H9 (cell line): ENCODE measurements at regions not wholly inside any gene's neighbourhood (a gene's known extent, or its start where the extent isn't known, plus 50 kb on each side); places are given as distances from the start of the nearest gene placed in this dataset.

Source experiments
- DNase-seq: peaks from one replicate; pipeline ENCODE4 v3.0.0-alpha.2; 2017
- H2AFZ ChIP-seq: one replicate; pipeline ENCODE4 v1.6.1; 2013; ENCODE audit warnings: mild to moderate bottlenecking, low read length, control low read depth, moderate library complexity
- H2AK5ac ChIP-seq: 2 replicates; pipeline ENCODE4 v1.6.1; 2013; ENCODE audit warnings: low read length, control low read depth, mixed read lengths; ENCODE audit not compliant: insufficient read length
- H2BK120ac ChIP-seq: one replicate; pipeline ENCODE4 v1.6.1; 2013; ENCODE audit warnings: low read depth, mild to moderate bottlenecking, low read length, control low read depth, inconsistent platforms; ENCODE audit not compliant: poor library complexity, severe bottlenecking
- H2BK12ac ChIP-seq: 2 replicates; pipeline ENCODE4 v1.6.1; 2013; ENCODE audit warnings: low read length, control low read depth, mixed read lengths, low read depth; ENCODE audit not compliant: insufficient read length
- H2BK15ac ChIP-seq: 2 replicates; pipeline ENCODE4 v1.6.1; 2013; ENCODE audit warnings: low read depth, low read length, control low read depth
- H2BK20ac ChIP-seq: one replicate; pipeline ENCODE4 v1.6.1; 2013; ENCODE audit warnings: low read depth, mild to moderate bottlenecking, low read length, control low read depth, inconsistent platforms; ENCODE audit not compliant: poor library complexity, severe bottlenecking
- H2BK5ac ChIP-seq: 2 replicates; pipeline ENCODE4 v1.6.1; 2013; ENCODE audit warnings: low read length, control low read depth, mixed read lengths; ENCODE audit not compliant: insufficient read length
- H3K14ac ChIP-seq: 2 replicates; pipeline ENCODE4 v1.6.1; 2013; ENCODE audit warnings: low read length, control low read depth; ENCODE audit not compliant: insufficient read depth
- H3K18ac ChIP-seq: 2 replicates; pipeline ENCODE4 v1.6.1; 2013; ENCODE audit warnings: low read depth, mild to moderate bottlenecking, mixed read lengths, low read length, control low read depth; ENCODE audit not compliant: insufficient read length
- H3K23ac ChIP-seq: 2 replicates; pipeline ENCODE4 v1.6.1; 2013; ENCODE audit warnings: low read length, control low read depth, mixed read lengths, low read depth; ENCODE audit not compliant: insufficient read length
- H3K23me2 ChIP-seq: 2 replicates; pipeline ENCODE4 v1.6.1; 2013; ENCODE audit warnings: low read depth, mild to moderate bottlenecking, mixed read lengths, low read length, control low read depth; ENCODE audit not compliant: insufficient read length, poor library complexity, severe bottlenecking
- H3K27ac ChIP-seq: 2 replicates; pipeline ENCODE4 v1.5.1; 2013; ENCODE audit warnings: low read length, control low read depth, mixed read lengths, low read depth; ENCODE audit not compliant: insufficient read length
- H3K27me3 ChIP-seq: 2 replicates; pipeline ENCODE4 v1.6.1; 2013; ENCODE audit warnings: low read length, control low read depth, inconsistent platforms; ENCODE audit not compliant: insufficient read depth
- H3K4ac ChIP-seq: 2 replicates; pipeline ENCODE4 v1.6.1; 2013; ENCODE audit warnings: low read depth, mild to moderate bottlenecking, control low read depth, inconsistent platforms, low read length, moderate library complexity
- H3K4me1 ChIP-seq: 2 replicates; pipeline ENCODE4 v1.6.1; 2013; ENCODE audit warnings: low read length, control low read depth, inconsistent platforms; ENCODE audit not compliant: insufficient read depth
- H3K4me2 ChIP-seq: 2 replicates; pipeline ENCODE4 v1.6.1; 2013; ENCODE audit warnings: low read length, control low read depth, mixed read lengths; ENCODE audit not compliant: insufficient read length, insufficient read depth
- H3K56ac ChIP-seq: 2 replicates; pipeline ENCODE4 v1.6.1; 2013; ENCODE audit warnings: low read depth, mild to moderate bottlenecking, mixed read lengths, low read length, control low read depth; ENCODE audit not compliant: insufficient read length
- H3K79me1 ChIP-seq: 2 replicates; pipeline ENCODE4 v1.6.1; 2013; ENCODE audit warnings: low read depth, mild to moderate bottlenecking, moderate library complexity, low read length, control low read depth, inconsistent platforms; ENCODE audit not compliant: insufficient read depth, poor library complexity, severe bottlenecking
- H3K79me2 ChIP-seq: 2 replicates; pipeline ENCODE4 v1.6.1; 2013; ENCODE audit warnings: low read length, control low read depth, inconsistent platforms; ENCODE audit not compliant: insufficient read depth
- H3K9ac ChIP-seq: 2 replicates; pipeline ENCODE4 v1.6.1; 2013; ENCODE audit warnings: low read length, control low read depth, mixed read lengths; ENCODE audit not compliant: insufficient read length; ENCODE audit errors: extremely low read depth
- H3K9me3 ChIP-seq: one replicate; pipeline ENCODE4 v1.6.1; 2013; ENCODE audit warnings: low read depth, low read length, inconsistent platforms; ENCODE audit not compliant: control insufficient read depth
- H3T11ph ChIP-seq: one replicate; pipeline ENCODE4 v1.6.1; 2013; ENCODE audit warnings: mild to moderate bottlenecking, low read length, control low read depth, inconsistent platforms
- H4K20me1 ChIP-seq: one replicate; pipeline ENCODE4 v1.6.1; 2013; ENCODE audit not compliant: control insufficient read depth, insufficient read length, insufficient read depth
- H4K5ac ChIP-seq: 2 replicates; pipeline ENCODE4 v1.6.1; 2013; ENCODE audit warnings: low read depth, mild to moderate bottlenecking, mixed read lengths, low read length, control low read depth; ENCODE audit not compliant: insufficient read length
- H4K8ac ChIP-seq: replicated peaks from 2 replicates; pipeline ENCODE4 v1.6.1; 2013; ENCODE audit warnings: low read length, control low read depth, mixed read lengths, low read depth; ENCODE audit not compliant: insufficient read length
- H4K91ac ChIP-seq: 2 replicates; pipeline ENCODE4 v1.6.1; 2013; ENCODE audit warnings: low read depth, mild to moderate bottlenecking, moderate library complexity, mixed read lengths, low read length, control low read depth; ENCODE audit not compliant: insufficient read length
- H3K27ac Mint-ChIP-seq, 3 experiments: 2 replicates in 2 of 3; 3 replicates in 1 of 3; pipeline ENCODE4 v1.8.0; 2020 to 2021; ENCODE audit warnings: mixed read lengths in 3 of 3, mild to moderate bottlenecking in 1 of 3, moderate library complexity in 1 of 3
- H3K27me3 Mint-ChIP-seq: 2 replicates; pipeline ENCODE4 v1.8.0; 2021; ENCODE audit warnings: low read depth, mild to moderate bottlenecking, moderate library complexity, mixed read lengths
- H3K36me3 Mint-ChIP-seq, 3 experiments: 2 replicates in 2 of 3; 3 replicates in 1 of 3; pipeline ENCODE4 v1.8.0; 2020 to 2021; ENCODE audit warnings: low read depth in 3 of 3, mixed read lengths in 3 of 3; ENCODE audit not compliant: insufficient read depth in 1 of 3
- H3K4me1 Mint-ChIP-seq, 2 experiments: 2 replicates each; pipeline ENCODE4 v1.8.0; 2020; ENCODE audit warnings: mixed read lengths in 2 of 2
- H3K4me3 Mint-ChIP-seq, 2 experiments: 2 replicates in 1 of 2; 3 replicates in 1 of 2; pipeline ENCODE4 v1.8.0; 2020 to 2021; ENCODE audit warnings: mild to moderate bottlenecking in 2 of 2, mixed read lengths in 2 of 2, moderate library complexity in 1 of 2
- H3K9me3 Mint-ChIP-seq, 2 experiments: 2 replicates in 1 of 2; 3 replicates in 1 of 2; pipeline ENCODE4 v1.8.0; 2020; ENCODE audit warnings: mild to moderate bottlenecking in 2 of 2, mixed read lengths in 2 of 2, moderate library complexity in 1 of 2
- WGBS: extraction: QIAGEN DNeasy Blood & Tissue Kit; methylation state at CpG from one replicate; pipeline ENCODE4 v1.1.7; 2013; ENCODE audit warnings: missing lambda C conversion rate, low lambda C conversion rate, mixed read lengths; ENCODE audit not compliant: insufficient read length; ENCODE audit errors: extremely low coverage; 5-methylcytosine and 5-hydroxymethylcytosine counted together
- TF ChIP-seq, protein P1 (sequence below): fragments of 200-600 bp; sonication (generic); conservative IDR thresholded peaks from 3 replicates; pipeline ENCODE4 v1.8.0; 2021; ENCODE audit warnings: antibody characterized with exemption, mild to moderate bottlenecking

- TF ChIP-seq, protein P1, sequence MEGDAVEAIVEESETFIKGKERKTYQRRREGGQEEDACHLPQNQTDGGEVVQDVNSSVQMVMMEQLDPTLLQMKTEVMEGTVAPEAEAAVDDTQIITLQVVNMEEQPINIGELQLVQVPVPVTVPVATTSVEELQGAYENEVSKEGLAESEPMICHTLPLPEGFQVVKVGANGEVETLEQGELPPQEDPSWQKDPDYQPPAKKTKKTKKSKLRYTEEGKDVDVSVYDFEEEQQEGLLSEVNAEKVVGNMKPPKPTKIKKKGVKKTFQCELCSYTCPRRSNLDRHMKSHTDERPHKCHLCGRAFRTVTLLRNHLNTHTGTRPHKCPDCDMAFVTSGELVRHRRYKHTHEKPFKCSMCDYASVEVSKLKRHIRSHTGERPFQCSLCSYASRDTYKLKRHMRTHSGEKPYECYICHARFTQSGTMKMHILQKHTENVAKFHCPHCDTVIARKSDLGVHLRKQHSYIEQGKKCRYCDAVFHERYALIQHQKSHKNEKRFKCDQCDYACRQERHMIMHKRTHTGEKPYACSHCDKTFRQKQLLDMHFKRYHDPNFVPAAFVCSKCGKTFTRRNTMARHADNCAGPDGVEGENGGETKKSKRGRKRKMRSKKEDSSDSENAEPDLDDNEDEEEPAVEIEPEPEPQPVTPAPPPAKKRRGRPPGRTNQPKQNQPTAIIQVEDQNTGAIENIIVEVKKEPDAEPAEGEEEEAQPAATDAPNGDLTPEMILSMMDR: no peak
- no peak overlapping the region for H2BK12ac ChIP-seq
- no peak overlapping the region for H3K56ac ChIP-seq
- no peak overlapping the region for H4K91ac ChIP-seq
- H3K4me1 ChIP-seq: 0 out of 2 replicates have a peak, but pooled peaks cover under 1% of the 10 kb centered on the region
- H3K4me2 ChIP-seq: no peak overlapping the region
- Mint-ChIP-seq H3K4me1 (peaks cover 3 to 5% of the 10 kb centered on the region in 2 experiments), H3K27me3 (peaks cover 1% of the 10 kb centered on the region), H3K4me3 (no peak overlapping the region), H3K27ac (no peak overlapping the region), H3K9me3 (no peaks in the 10 kb centered on the region), H3K36me3 (no peaks in the 10 kb centered on the region; a peak in 1 of 7 replicates)
- H2AFZ ChIP-seq: no peak overlapping the region
- no peak overlapping the region for H2BK20ac ChIP-seq
- H3K23me2 ChIP-seq: no peaks in the 10 kb centered on the region
- no peak overlapping the region for H4K8ac ChIP-seq
- no peak overlapping the region for H3K27ac ChIP-seq
- H3K79me2 ChIP-seq: no peaks in the 10 kb centered on the region
- H3K14ac ChIP-seq: no peak overlapping the region
- no peak overlapping the region for H2BK15ac ChIP-seq
- H3K27me3 ChIP-seq: no peaks in the 10 kb centered on the region
- WGBS: no CpG with 5 or more reads among the region's 5 CpGs
- no peaks in the 10 kb centered on the region for H4K20me1 ChIP-seq
- H3K18ac ChIP-seq: no peak overlapping the region
- H2BK120ac ChIP-seq: no peak overlapping the region
- no peaks in the 10 kb centered on the region for H3K79me1 ChIP-seq
- DNase-seq: no peak
- no peak overlapping the region for H2BK5ac ChIP-seq
- no peak overlapping the region for H2AK5ac ChIP-seq
- H3K9ac ChIP-seq: no peak overlapping the region
- H3K4ac ChIP-seq: no peak overlapping the region
- no peak overlapping the region for H4K5ac ChIP-seq
- H3T11ph ChIP-seq: no peak overlapping the region
- no peaks in the 10 kb centered on the region for H3K9me3 ChIP-seq
- H3K23ac ChIP-seq: no peak overlapping the region
Measured at GRCh38 chr7:24019841-24020240, 264.1 kb upstream of the NPY start.
